Memory B cell (primary cell): ENCODE measurements at regions not wholly inside any gene's neighbourhood (a gene's known extent, or its start where the extent isn't known, plus 50 kb on each side); places are given as distances from the start of the nearest gene placed in this dataset.

Experiments
- ATAC-seq: fragments of 150-1000 bp; cut with Tn5 transposase; 2 replicates; pipeline ENCODE4 v1.10.0; 2021; ENCODE audit warnings: low read depth, mild to moderate bottlenecking, moderate library complexity
- DNase-seq, 2 donors: peaks; one replicate each; pipeline ENCODE4 v3.0.0; 2022; ENCODE audit warnings: low spot score in 2 of 2
- H3K27ac Mint-ChIP-seq: one replicate; pipeline ENCODE4 v1.8.0; 2022; ENCODE audit warnings: mild to moderate bottlenecking, moderate library complexity, mixed read lengths
- H3K27me3 Mint-ChIP-seq: one replicate; pipeline ENCODE4 v1.8.0; 2022; ENCODE audit warnings: mixed read lengths
- H3K36me3 Mint-ChIP-seq: one replicate; pipeline ENCODE4 v1.8.0; 2022; ENCODE audit warnings: mild to moderate bottlenecking, mixed read lengths
- H3K4me1 Mint-ChIP-seq: one replicate; pipeline ENCODE4 v1.8.0; 2022; ENCODE audit warnings: mixed read lengths
- H3K4me3 Mint-ChIP-seq: one replicate; pipeline ENCODE4 v1.8.0; 2022; ENCODE audit warnings: mild to moderate bottlenecking, moderate library complexity, mixed read lengths
- H3K9me3 Mint-ChIP-seq: one replicate; pipeline ENCODE4 v1.8.0; 2022; ENCODE audit warnings: mixed read lengths

DNA sequence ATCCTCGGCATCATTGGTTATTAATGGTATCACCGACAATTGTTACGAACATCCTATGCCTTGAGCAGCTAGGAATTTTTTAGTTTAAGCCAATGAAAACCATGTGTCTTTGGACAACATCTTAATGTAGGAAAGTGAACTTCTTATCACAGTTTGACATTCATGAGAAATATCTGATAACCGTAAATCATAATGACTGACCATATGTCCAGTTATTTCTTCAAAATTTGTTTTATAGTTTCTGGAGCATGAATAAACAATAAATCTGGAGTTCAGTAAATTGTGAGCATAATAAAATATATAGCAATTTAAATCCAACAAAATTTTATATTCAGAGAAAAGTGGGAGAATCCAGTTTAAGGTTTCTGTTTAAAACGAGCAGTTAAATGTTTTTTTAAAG, 970.1 kb upstream of the ADGRB3 start:
- H3K36me3 Mint-ChIP-seq, result no peaks in the 10 kb centered on the region
- no peaks in the 10 kb centered on the region for H3K4me1 Mint-ChIP-seq
- DNase-seq, result no peak
- no peaks in the 10 kb centered on the region for H3K27me3 Mint-ChIP-seq
- H3K9me3 Mint-ChIP-seq, result peaks cover 2% of the 10 kb centered on the region
- H3K4me3 Mint-ChIP-seq, result no peak overlapping the region
- no peak for ATAC-seq
- H3K27ac Mint-ChIP-seq, result no peak overlapping the region

DNA sequence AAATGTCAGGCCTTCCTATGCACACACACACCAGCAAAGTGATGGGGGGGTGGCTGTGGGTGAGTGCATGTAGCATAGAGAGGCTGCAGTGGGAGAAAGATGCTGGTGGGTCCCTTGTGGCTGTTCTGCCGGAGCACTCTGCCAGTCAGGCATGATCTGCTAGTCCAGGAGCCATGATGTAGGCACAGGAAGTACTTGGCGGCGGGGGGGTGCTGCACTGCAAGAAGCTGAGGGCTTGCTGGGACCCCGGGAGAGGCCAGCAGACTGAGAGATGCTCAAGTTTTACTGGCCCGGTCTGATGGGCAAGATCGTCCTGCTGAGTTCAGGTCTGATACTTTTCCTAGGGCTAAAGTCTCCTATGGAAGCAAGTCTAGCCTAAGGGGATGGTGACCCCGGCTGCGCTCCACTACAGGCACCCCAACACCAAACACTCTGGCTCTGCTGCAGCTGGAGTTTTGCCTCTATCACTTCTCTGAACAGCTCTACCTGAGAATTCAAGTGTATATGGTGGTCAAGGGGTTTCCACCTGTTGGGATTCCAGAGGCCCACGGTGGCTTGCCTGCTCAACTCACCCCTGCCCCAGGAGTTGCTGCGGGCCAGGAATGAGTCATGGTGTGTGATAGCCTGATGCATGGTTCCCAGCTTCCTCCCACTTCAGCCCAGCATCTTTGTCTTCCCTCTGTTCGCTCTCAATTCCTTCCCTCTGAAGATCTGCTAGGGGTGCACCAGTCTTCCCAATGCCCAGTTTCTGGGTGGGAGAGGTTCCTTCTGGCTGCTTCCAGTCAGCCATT, 971.8 kb upstream of the ADGRB3 start:
- no peak for DNase-seq
- Mint-ChIP-seq H3K36me3 (no peaks in the 10 kb centered on the region), H3K9me3 (peaks cover 3% of the 10 kb centered on the region), H3K27me3 (no peaks in the 10 kb centered on the region), H3K27ac (no peak overlapping the region), H3K4me3 (no peak overlapping the region), H3K4me1 (no peaks in the 10 kb centered on the region)
- ATAC-seq, result no peak

DNA sequence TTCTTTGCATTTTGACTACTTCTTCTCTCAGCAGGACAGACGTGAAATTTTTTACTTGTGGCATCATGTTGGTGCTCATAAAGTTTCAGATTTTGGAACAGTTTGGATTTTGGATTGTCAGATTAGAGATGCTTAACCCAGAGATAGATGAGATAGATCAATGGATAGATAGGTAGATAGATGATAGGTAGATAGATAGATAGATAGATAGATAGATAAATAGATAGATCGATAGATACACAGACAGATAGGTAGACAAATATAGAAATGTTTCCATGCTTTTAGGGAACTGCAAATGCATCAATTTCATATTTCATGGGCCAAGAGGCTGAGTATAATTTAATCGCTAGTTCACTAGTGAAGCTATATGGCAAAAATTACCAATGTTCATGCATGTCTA, 981.5 kb upstream of the ADGRB3 start:
- peaks cover 3% of the 10 kb centered on the region for H3K9me3 Mint-ChIP-seq
- DNase-seq (no peak), ATAC-seq (no peak)
- no peaks in the 10 kb centered on the region for H3K27me3 Mint-ChIP-seq
- no peaks in the 10 kb centered on the region for H3K4me1 Mint-ChIP-seq
- H3K36me3 Mint-ChIP-seq, result no peaks in the 10 kb centered on the region
- no peak overlapping the region for H3K27ac Mint-ChIP-seq
- no peak overlapping the region for H3K4me3 Mint-ChIP-seq

DNA sequence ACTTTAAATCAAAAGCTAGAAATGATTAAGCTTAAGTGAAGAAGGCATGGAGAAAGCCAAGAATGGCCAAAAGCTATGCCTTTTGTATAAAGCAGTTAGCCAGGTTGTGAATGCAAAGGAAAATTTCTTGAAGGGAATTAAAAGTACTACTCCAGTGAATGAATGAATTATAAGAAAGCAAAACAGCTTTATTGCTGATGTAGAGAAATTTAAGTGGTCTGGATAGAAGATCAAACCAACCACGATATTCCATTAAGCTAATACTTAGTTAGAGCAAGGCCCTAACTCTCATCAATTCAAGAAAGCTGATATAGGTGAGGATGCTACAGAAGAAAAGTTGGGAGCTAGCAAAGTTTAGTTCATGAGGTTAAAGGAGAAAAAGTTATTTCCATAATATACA, 988.5 kb upstream of the ADGRB3 start:
- Mint-ChIP-seq H3K9me3 (peaks cover 1% of the 10 kb centered on the region), H3K27me3 (no peaks in the 10 kb centered on the region), H3K27ac (no peak overlapping the region), H3K36me3 (no peaks in the 10 kb centered on the region), H3K4me1 (no peaks in the 10 kb centered on the region), H3K4me3 (no peak overlapping the region)
- no peak for DNase-seq
- no peak for ATAC-seq

DNA sequence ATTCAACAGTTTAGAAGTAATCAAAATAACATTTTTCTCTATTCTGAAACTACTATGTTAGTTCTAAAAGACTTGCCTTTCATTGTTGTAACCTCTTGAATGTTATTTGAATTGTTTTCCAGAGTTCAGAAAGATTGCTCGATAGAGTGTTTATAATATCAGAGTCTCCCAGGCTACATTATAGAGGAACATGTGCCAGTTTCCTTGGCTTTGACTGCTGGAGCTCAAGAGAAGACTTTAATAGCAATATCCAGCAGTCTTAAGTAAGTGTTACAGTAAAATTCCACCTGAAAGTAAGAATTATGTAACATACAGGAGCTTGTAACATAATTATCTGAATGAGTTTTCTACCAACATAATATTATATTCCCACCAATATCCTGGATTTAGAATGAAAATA, 991.8 kb upstream of the ADGRB3 start:
- Mint-ChIP-seq H3K4me1 (no peaks in the 10 kb centered on the region), H3K36me3 (no peaks in the 10 kb centered on the region), H3K27ac (no peak overlapping the region), H3K27me3 (no peaks in the 10 kb centered on the region), H3K9me3 (peaks cover 1% of the 10 kb centered on the region), H3K4me3 (no peak overlapping the region)
- ATAC-seq, result no peak
- DNase-seq, result no peak

DNA sequence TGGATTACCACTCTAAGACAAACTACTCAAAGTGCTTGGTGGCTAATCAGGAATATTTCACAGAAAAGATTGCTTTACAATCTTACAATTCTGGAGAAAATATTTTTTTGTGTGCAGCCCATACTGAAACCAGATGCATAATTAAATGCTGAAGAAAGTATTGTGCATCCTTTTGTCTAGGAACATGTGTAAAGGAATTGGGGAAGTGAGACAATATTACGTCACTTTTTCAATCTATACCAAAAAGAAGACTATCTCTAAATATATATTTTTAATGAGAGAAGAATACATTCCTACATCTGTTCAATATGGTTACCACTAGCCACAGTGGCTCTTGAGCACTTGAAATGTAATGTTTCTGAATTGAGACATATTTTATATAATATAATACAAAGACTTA, 992.5 kb upstream of the ADGRB3 start:
- Mint-ChIP-seq H3K27ac (no peak overlapping the region), H3K4me1 (no peaks in the 10 kb centered on the region), H3K36me3 (no peaks in the 10 kb centered on the region), H3K27me3 (no peaks in the 10 kb centered on the region), H3K9me3 (peaks cover 1% of the 10 kb centered on the region), H3K4me3 (no peak overlapping the region)
- ATAC-seq (no peak), DNase-seq (no peak)

DNA sequence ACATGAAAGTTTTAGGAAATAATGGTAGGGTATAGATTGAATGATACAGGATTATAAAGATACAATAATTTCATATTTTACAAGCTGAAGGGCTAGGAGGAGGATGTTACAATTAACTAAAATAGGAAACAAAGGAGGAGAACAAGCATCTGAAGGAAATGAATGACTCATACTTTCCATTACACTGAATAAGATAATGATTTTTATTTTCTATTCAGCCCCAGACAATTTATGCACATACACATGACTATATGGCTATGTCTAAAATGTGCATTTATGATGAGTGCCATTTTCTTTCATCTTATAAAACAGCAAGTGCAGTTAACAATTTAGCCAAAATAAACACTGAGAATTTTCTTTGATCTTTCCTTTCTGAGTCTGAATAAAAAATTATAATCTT, 994.6 kb upstream of the ADGRB3 start:
- no peaks in the 10 kb centered on the region for H3K36me3 Mint-ChIP-seq
- no peak for DNase-seq
- no peaks in the 10 kb centered on the region for H3K27me3 Mint-ChIP-seq
- H3K4me3 Mint-ChIP-seq, result no peak overlapping the region
- H3K27ac Mint-ChIP-seq, result no peak overlapping the region
- ATAC-seq, result no peak
- peaks cover 3% of the 10 kb centered on the region for H3K9me3 Mint-ChIP-seq
- H3K4me1 Mint-ChIP-seq, result no peaks in the 10 kb centered on the region

DNA sequence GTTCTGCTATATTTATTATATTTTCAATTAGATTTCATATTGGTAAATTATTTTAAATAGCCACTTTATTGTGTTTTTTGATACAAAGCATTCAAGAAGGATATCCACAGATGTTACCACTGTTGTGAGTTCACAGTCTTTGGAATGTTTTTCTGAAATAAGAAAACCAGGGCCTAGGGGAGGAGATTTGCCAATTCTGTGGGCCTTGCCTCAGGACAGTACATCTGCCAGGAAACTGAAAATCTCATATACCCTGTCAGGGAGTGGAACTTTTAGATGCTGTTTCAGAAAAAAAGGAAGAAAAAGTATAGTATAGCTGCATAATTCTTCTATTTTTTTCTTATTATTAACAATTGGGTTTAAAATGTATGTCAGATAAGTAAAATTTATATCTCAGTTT, 995.9 kb upstream of the ADGRB3 start:
- Mint-ChIP-seq H3K9me3 (peaks cover 3% of the 10 kb centered on the region), H3K4me1 (no peaks in the 10 kb centered on the region), H3K27me3 (no peaks in the 10 kb centered on the region), H3K27ac (no peak overlapping the region), H3K36me3 (no peaks in the 10 kb centered on the region), H3K4me3 (no peak overlapping the region)
- DNase-seq, result no peak
- ATAC-seq, result no peak

DNA sequence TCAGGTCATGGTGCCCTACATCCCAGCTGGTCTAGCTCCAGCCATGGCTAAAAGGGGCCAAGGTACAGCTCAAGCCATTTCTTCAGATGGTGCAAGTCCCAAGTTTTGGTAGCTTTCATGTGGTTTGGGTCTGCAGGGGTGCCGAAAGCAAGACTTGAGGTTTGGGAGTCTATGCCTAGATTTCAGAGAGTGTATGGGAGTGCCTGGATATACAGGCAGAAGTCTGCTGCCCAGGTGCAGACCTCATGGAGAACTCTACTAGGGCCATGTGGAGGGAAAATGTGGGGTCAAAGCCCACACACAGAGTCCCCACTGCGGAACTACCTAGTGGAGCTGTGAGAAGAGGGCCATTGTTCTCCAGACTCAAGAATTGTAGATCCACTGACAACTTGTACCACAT, 1000.9 kb upstream of the ADGRB3 start:
- H3K4me3 Mint-ChIP-seq, result no peak overlapping the region
- no peak overlapping the region for H3K27ac Mint-ChIP-seq
- ATAC-seq, result no peak
- H3K27me3 Mint-ChIP-seq, result no peaks in the 10 kb centered on the region
- DNase-seq, result no peak
- no peaks in the 10 kb centered on the region for H3K4me1 Mint-ChIP-seq
- no peaks in the 10 kb centered on the region for H3K36me3 Mint-ChIP-seq
- peaks cover 3% of the 10 kb centered on the region for H3K9me3 Mint-ChIP-seq

DNA sequence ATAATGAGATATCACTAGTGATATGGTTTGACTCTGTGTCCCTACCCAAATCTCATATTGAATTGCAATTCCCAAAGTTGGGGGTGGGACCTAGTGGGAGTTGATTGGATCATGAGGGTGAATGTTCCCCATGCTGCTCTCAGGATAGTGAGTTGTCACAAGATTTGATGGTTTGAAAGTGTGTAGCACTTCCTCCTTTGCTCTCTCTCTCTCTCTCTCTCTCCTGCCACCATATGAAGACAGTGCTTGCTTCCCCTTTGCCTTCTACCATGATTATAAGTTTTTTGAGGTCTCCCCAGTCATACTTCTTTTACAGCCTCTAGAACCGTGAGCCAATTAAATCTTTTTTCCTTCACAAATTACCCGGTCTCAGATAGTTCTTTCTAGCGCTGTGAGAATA, 1002.0 kb upstream of the ADGRB3 start:
- Mint-ChIP-seq H3K27me3 (no peaks in the 10 kb centered on the region), H3K36me3 (no peaks in the 10 kb centered on the region), H3K9me3 (peaks cover 3% of the 10 kb centered on the region), H3K4me1 (no peaks in the 10 kb centered on the region), H3K4me3 (no peak overlapping the region), H3K27ac (no peak overlapping the region)
- ATAC-seq (no peak), DNase-seq (no peak)

DNA sequence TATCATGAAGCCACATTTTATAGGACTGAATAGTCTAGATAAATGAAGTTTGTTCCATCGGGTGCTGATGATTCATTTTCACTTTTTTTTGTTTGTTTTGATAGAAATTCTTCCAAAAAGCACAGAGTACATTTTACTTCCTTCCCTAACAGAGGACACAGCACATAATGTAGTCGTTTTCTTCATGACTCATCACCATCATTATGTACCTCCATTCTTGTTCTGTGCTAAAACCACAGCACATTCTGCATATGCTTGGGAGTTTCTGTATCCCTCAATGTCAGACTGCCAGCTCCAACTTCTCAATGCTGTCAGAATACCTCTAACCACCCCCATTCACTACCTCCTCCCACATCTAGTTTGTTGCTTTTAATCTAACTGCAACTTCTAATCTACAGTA, 1004.9 kb upstream of the ADGRB3 start:
- Mint-ChIP-seq H3K36me3 (no peaks in the 10 kb centered on the region), H3K27ac (no peak overlapping the region), H3K4me1 (no peaks in the 10 kb centered on the region), H3K9me3 (peaks cover 2% of the 10 kb centered on the region), H3K27me3 (no peaks in the 10 kb centered on the region), H3K4me3 (no peak overlapping the region)
- ATAC-seq (no peak), DNase-seq (no peak)

DNA sequence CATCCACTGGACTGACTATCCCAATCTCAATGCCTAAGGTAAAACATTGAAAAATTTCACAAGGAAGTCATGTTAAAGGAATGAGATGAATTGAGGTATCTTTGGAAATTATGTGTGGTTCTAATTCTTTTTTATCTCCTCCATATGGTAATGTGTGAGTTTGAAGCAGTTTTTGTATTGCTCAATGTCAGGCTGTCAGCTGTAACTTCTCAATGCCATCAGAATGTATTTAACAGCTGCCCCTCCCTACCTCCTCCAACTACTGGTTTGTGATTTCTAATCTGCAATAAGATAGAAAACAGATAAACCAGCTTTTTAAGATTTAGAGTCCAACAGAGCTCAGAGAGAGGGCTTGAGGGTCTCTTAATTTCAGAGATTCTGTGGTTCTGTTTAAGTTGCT, 1005.8 kb upstream of the ADGRB3 start:
- Mint-ChIP-seq H3K4me1 (no peaks in the 10 kb centered on the region), H3K27me3 (no peaks in the 10 kb centered on the region), H3K4me3 (no peak overlapping the region), H3K36me3 (no peaks in the 10 kb centered on the region), H3K9me3 (peaks cover 2% of the 10 kb centered on the region), H3K27ac (no peak overlapping the region)
- ATAC-seq, result no peak
- no peak for DNase-seq

DNA sequence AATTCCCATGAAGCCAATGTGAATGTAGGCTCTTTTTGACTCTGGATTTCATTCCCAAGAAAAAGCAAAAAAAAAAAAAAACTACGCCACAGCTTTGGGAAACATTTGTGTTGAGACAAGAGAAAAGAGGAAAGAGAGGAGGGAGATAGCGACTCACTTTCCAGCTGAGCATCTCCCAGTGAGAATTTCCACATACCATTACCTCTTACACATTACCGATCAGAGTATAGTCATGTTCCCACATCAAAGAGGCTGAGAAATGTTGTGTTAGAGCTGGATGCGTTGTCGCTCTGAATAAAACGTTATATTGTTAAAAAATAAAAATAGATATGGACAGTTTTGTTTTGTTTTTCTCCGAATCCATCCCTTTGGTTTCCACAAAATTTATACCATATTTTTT, 1019.3 kb upstream of the ADGRB3 start:
- Mint-ChIP-seq H3K9me3 (peaks cover 4% of the 10 kb centered on the region), H3K27ac (no peak overlapping the region), H3K27me3 (no peaks in the 10 kb centered on the region), H3K4me3 (no peak overlapping the region), H3K4me1 (no peaks in the 10 kb centered on the region), H3K36me3 (no peaks in the 10 kb centered on the region)
- no peak for DNase-seq
- ATAC-seq, result no peak

DNA sequence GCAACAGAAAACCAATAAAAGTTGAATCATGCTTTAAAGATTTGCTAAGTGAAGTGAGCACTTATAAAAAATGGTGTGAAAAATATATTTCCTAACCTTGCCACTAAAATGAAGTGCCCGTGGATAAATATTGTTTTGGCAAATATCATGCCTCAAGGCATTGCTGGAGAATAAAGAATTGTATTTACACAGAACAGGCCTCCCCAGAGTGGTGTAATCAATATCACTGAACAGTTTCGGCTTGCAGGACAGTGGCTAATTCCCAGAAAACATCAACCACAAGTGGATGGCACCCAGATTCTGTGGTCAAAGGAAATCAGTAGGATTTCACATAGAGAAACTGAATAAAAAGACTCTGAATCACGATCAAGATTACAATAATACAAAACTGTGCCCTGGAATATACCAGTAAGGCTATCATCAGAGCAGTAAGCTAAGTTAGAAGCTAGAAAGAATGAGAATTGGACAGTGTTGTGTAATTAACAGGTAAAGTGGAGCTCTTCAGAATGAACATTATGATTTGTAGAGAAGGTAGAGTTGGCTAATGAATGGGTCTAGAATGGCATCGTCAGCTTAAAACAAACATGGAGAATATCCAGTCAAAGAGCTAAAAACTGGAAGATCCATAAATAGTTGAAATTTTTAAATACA, 1026.9 kb upstream of the ADGRB3 start:
- H3K36me3 Mint-ChIP-seq, result no peaks in the 10 kb centered on the region
- DNase-seq (no peak), ATAC-seq (no peak)
- H3K4me1 Mint-ChIP-seq, result no peaks in the 10 kb centered on the region
- peaks cover 5% of the 10 kb centered on the region for H3K9me3 Mint-ChIP-seq
- H3K27me3 Mint-ChIP-seq, result no peaks in the 10 kb centered on the region
- H3K27ac Mint-ChIP-seq, result no peak overlapping the region
- H3K4me3 Mint-ChIP-seq, result no peak overlapping the region
